KG1 (cell line): ENCODE measurements at regions not wholly inside any gene's neighbourhood (a gene's known extent, or its start where the extent isn't known, plus 50 kb on each side); places are given as distances from the start of the nearest gene placed in this dataset.

Source experiments
- DNase-seq: peaks from one replicate; lab custom pipeline; 2025; lab: John Stamatoyannopoulos, UW

- DNase-seq, result no peak
Measured at GRCh38 chr6:120096696-120097260, 747.2 kb upstream of the MAN1A1 start.

DNA sequence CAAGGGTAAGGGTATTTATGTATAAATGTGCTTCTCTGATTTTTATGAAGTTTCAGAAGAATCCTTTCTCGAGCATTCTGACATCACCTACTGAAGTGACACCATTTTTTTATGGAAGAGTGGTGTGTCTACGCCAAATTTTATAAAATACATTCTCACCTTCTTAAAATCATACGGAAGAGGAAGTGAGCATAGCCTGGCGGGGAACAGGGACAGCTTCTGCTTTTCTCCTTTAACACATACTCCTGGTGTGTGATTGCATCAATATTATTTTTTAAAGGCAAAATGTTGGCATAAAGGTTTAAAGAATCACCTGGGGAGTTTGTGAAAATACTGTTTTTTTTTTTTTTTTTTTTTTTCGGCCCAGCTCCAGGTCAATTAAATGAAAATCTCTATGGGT, 733.6 kb upstream of the MAN1A1 start:
- no peak for DNase-seq

DNA sequence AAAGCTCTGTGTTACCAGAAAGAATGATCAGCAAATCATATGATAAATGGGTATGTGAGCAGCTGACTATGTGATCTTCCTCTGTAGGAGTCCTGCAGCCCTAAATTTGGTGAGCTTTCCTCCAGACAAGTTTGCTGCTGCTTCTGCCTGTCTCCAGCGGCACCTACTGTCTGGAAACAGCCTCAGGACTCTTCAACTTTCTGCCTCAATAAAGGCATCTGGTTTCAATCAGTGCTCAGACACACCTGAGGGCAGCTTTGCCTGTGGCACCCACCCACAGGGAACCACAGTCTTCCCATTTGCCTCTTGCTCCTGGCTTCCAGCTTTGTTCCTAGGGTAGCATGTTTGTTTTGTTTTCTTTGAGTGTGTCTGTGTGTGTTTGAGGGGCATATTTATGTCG, 727.9 kb upstream of the MAN1A1 start:
- no peak for DNase-seq

- no peak for DNase-seq
Measured at GRCh38 chr6:120058410-120058809, 708.8 kb upstream of the MAN1A1 start.

- no peak for DNase-seq
Measured at GRCh38 chr6:120056085-120056484, 706.5 kb upstream of the MAN1A1 start.

DNA sequence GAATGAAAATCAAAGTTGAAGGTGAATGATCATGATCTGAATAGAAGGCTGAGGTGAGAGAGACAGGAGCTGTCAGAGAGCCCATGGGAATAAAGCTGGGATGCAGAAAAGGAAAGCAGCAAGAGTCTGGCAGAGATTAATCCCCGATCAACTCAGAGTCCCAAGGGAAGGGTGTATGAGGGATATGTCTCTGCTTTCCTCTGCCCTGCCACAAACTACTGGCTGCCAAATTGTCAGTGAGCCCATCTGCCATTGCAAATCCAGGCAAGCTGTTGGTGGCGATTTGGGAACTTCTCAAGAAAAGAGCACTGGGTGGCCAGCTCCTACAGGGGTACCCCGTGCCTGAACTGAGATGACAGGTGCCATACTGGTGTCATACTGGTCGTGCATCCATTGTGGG, 705.5 kb upstream of the MAN1A1 start:
- DNase-seq, result no peak

DNA sequence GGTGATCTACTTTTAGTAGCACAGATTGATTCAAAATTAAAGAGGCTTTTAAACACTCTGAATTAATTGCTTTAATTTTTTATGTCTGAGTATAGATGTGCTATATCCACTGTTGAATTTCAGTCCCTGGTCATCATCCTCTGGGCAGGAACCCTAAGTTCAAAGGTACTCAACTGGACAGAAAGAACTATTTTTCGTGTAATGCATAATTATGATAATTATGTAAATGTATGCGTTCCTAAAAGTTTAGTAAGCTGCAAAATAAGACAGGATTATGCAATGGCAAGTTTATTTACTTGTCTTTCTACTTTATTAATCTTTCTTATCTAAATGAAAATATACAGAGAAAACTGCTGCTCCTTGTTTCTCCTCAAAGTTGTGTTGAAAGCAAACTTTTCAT, 690.1 kb upstream of the MAN1A1 start:
- DNase-seq, result no peak

DNA sequence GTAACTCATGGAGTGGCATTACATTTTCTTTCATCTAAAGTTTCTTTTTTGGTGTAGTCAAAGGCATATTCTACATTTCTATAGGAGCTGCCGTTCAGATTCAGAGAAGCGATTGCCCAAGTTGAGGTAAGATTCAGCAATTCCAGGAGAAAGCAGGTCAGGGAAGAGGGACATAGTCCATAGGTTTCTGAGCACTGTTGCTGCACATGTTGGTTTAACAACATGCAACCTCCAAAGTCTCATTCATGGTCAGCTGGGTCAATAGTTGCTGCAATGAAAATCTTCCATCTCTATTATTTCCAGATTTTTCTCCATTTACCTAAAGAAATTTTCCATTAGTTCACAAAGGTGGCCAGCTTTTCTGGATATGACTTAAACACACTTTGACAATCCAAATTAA, 682.3 kb upstream of the MAN1A1 start:
- no peak for DNase-seq

DNA sequence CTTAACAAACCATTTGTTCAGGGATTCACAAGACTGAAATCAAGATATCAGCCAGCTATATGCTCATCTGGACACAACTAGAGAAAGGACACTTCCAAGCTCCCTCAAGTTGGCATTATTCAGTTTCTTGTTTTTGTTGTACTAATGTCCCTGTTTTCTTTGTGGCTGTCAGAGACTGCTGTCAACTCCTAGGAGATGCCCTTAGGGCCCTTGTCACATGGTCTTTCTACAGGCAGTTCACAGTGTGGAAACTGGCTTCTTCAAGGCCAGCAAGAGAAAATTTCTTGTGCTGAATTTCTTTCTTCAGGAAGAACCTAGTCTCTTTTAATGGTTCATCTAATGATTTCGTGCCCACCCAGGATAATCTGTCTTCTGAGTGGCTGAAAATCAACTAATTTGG, 677.2 kb upstream of the MAN1A1 start:
- DNase-seq, result no peak

- no peak for DNase-seq
Measured at GRCh38 chr6:120010075-120010474, 660.5 kb upstream of the MAN1A1 start.

- DNase-seq, result no peak
Measured at GRCh38 chr6:120005292-120005976, 655.9 kb upstream of the MAN1A1 start.

DNA sequence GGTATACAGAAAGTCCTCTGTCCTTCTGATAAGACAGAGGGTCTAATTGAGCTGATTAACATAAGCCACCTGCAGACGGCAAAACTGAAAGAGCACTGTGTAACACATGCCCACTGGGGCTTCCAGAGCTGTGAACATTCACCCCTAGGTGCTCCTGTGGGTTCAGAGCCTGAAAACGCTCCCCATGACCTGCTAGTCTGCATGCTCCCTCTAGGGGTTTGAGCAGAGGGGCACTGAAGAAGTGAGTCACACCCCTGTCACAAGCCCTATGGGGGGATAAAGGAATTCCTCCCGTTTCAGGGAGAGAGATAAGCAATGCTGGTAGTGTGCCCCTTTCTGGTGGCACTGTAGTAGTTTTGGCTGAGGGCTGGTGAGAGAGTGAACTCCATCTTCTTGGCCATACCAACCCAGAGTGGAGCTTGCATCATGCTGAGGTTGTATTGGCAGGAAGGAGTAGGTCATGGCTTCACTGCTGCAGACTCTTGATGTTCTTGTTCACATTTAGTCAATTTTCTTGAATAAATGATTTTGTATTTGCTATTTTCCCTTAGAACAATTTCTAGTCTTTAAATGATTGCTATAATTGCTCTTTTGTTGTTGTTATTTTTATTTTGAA, 637.5 kb upstream of the MAN1A1 start:
- no peak for DNase-seq

DNA sequence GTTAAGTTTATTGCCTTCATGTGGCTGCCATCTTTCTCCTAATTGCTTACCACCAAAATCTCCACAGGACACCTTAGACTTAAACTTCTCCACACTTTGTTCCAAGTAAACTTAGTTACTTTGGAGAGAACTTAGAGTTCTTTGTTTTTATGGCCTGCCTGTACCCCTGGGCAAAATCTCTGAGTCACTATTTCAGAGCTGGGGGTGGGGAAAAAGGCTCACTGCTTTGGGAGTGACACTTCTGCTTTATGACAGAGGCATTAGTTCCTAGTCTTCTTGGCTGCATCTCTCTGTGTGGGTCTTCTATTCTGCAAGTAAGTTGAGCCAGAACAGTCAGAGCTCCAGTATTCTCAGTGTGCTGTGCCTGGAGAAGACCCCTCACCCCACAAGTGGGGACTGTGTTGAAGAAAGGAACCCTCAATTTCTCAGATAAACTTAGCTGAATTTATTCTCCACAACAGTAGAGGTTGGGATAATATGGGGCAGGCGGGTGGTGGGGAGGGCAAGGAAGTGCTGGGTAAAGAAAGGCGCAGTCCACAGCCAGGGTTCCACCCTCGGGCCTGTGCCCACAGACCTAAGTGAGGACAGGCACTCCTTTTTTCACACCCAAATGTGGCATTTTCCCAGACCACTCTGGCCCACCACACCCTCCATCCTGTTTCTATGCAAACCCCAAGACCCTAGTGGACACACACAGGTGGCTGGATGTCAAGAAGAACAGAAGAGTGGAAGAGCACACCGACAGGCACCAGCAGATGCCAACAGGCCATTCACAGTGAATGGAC, 636.6 kb upstream of the MAN1A1 start:
- peak; percentile 11 for DNase-seq

- no peak for DNase-seq
Measured at GRCh38 chr6:119980802-119981201, 631.2 kb upstream of the MAN1A1 start.

DNA sequence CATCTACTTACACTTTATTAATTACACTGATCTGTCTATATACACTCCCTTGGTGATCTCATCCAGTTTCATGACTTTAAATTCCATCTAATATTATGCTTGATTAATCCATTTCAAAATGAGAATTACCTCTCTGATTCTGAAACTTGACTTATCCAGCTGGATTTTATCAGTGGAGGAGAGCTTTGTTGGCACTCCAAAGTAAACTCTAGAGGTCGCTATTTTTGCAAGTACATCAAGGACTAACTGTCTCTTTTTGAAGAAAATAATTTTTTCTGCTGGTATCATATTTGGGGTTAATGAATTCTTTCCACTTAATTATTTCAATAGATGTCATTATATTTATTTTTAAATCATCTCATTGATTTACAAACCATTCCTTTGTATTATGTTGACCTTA, 630.3 kb upstream of the MAN1A1 start:
- no peak for DNase-seq

DNA sequence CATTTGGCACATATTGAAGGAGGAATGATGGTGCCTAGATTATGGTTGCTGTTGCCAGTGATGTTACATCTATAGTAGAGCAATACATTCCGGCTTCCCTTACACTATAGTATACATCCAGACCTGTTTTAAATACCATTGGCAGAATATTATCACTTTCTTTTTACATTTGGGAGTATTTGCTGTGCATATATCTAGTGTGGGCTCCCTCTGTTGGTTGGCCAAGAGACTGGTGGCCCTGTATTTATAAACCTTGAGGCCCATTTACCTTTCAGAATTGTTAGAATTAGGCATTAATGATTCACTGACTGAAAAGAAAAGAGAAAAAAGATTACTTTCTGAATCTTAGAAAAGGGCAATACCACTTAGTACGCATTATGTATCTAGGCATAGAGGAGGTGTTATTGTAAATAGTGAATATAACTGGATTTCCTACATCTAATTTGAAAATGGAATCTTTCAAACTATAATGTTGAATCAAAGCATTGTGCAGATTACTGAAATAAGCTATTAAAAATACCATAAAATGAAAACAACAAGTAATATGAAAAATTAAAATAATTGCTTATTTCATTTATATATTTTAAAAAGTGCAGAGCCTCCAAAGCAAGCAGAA, 628.8 kb upstream of the MAN1A1 start:
- DNase-seq, result no peak

DNA sequence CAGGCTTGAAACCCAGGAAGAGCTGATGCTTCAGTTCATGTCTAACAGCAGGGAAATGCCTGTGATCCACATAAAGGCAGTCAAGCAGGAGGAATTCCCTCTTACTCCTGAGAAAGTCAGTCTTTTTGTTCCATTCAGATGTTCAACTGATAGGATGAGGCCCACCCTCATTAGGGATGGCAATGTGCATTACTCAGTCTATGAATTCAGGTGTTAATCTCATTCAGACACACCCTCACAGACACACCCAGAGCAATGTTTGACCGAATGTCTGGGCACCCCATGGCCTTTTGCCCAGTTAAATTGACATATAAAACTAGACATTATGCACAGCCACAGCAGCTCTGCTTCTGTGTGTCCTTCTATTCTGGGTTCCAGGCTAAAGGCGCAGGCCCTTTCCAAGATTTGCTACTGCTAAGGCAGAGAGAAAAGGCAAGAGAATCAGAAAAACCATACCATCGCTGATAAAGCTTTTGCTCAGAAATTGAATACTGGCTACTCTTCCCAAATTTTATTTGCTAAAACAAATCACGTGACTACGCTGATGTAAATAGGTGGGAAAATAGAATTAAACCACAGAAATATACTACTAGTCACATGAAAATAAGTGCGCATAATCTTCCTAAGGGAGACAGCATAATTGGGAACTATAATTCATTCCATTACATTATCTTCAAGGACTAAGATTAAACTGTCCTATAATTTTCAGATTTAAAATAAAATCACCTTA, 625.0 kb upstream of the MAN1A1 start:
- no peak for DNase-seq

DNA sequence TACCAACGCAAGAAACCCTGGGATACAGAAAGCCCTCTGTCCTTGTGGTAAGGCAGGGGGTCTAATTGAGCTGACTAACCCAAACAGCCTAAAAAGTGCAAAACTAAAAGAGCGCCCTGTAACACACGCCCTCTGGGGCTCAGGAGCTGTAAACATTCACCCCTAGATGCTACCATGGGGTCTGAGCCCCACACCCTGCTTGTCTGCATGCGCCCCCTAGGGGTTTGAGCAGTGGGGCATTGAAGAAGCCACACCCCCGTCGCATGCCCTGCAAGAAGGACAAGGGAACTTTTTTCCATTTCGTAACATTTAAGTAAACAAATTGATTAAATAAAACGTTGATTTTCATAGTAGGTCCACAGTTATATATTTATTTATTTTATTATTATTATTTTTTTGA, 616.9 kb upstream of the MAN1A1 start:
- no peak for DNase-seq

DNA sequence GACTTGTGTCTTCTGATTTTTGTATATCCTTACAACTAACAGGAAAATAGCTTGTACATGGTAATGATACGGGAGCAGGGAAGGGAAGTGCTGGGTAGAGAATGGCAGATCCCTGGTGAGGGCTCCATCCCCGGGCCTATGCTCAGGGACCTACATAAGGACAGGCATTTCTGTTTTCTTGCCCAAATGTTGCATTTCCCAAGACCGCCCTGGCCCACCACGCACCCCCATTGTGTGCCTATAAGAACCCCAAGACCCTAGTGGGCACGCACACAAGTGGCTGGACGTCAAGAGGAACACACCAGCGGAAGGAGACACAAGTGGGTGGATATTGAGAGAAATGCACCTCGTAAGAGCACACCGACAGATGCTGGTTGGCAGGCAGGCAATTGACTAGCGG, 616.3 kb upstream of the MAN1A1 start:
- DNase-seq, result no peak

DNA sequence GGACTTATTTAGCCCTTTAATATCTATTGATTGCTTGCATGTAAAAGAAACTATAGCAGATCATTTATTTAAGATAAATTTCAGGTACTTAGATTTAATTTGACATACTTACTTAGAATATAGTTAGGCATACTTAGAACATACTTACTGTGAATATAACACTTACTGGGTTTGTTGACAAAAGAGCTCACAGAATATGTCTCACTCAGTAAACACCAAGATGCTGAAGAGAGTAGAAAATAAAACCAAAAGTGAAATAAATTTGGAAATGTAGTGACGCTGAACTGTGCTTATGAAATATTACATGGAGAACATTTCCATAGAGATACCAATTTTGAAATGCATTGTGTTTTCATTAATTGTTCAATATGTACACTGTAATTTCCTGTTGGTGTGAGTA, 615.4 kb upstream of the MAN1A1 start:
- no peak for DNase-seq

DNA sequence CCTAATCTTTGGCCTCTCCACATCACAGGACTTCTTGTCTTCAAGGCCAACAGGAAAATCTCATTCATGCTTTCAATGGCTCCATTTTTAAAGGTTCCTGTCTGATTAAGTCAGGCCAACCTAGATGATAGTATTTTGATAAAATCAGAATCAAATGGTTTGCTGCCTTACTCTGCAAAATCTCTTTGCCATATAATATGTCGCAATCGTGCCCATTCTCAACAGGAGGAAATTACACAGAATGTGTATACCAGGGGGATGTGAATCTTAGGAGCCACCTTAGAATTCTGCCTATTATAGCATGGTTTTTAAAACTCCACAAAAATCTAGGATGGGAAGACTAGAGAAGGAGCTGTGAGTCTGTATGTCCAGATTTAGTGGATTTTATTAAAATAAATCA, 612.9 kb upstream of the MAN1A1 start:
- no peak for DNase-seq

DNA sequence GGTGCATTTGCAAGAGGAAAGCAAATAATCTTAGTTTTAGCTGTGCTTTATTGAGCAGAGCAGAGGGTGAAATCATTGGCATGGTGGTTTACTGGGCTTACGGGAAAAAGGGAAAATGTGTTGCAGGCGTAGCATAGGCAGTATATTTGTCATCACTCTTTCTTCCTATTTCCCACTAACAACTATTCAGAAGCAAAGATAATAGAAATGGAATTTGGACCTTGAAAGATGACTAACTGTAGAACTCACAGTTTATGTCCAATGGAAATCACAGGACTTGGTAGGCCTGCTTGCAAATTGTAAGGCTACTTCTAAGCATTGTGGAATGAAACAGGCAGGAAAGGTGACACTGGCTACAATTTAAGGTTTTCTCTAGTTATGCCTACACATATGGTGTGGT, 611.9 kb upstream of the MAN1A1 start:
- DNase-seq, result no peak
